ENCODE measurements at regions not wholly inside any gene's neighbourhood (a gene's known extent, or its start where the extent isn't known, plus 50 kb on each side); places are given as distances from the start of the nearest gene placed in this dataset.

GRCh38 chr16:76984196-76984595 lies 206.8 kb upstream of the MON1B start:
- TF ChIP-seq POLR2A (IDR thresholded peaks at IDR 0.05), result no peak
- TF ChIP-seq CTCF (IDR thresholded peaks at IDR 0.05), result no peak
- TF ChIP-seq POLR2AphosphoS5 (IDR thresholded peaks at IDR 0.05), result no peak

Data from breast epithelium (tissue), 3 donors.